ENCODE measurements at regions not wholly inside any gene's neighbourhood (a gene's known extent, or its start where the extent isn't known, plus 50 kb on each side); places are given as distances from the start of the nearest gene placed in this dataset.

DNA sequence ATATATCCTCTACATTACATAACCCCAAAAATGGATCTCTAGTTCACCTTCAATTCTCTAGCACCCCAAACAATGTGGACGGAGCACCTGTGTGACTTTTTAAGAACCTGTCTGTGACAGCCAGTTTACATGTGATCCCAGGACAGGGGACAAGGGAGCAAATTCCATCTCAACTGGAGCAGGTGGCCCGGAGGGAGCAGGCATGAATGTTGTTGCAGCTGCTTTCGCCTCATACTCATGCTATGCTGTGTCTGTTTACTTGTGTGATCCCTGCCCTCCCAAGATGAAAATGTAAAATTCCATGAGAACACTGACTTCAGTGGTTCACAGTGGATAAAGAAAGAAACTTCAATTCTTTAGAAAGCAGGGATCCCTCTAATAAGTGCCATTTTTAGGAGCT is 600.3 kb downstream of the CDH26 start:
- no peak for DNase-seq (ENCODE audit: low read depth in 2 of 2, low spot score in 1 of 2)

DNA sequence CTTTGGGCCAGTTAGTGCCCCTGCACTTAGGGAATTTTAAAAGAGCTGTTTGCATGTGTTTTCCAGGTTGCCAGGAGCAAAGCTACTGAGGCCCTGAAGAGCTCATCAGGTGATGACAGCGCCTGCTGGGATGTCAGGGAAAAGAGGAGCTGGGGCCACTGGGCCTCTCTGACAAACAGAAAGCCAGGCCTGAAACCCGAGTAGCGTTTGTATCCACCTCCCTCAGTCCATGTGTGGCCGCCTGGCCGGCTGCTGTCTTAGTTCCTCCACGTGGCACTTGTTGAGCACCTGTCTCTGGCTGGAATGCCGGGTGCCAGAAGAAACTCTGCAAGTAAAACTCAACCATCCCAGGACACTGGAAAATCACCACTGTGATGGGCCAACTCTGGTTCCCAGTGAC is 601.2 kb downstream of the CDH26 start:
- DNase-seq (ENCODE audit: low read depth in 2 of 2, low spot score in 1 of 2): no peak

- no peak for DNase-seq (ENCODE audit: low read depth in 2 of 2, low spot score in 1 of 2)
Measured at GRCh38 chr20:60561052-60561451, 602.8 kb downstream of the CDH26 start.

- no peak for DNase-seq (ENCODE audit: low read depth in 2 of 2, low spot score in 1 of 2)
Measured at GRCh38 chr20:60565083-60565482, 606.9 kb downstream of the CDH26 start.

GRCh38 chr20:60565551-60565950 is 607.3 kb downstream of the CDH26 start:
- DNase-seq (ENCODE audit: low read depth in 2 of 2, low spot score in 1 of 2): no peak

DNA sequence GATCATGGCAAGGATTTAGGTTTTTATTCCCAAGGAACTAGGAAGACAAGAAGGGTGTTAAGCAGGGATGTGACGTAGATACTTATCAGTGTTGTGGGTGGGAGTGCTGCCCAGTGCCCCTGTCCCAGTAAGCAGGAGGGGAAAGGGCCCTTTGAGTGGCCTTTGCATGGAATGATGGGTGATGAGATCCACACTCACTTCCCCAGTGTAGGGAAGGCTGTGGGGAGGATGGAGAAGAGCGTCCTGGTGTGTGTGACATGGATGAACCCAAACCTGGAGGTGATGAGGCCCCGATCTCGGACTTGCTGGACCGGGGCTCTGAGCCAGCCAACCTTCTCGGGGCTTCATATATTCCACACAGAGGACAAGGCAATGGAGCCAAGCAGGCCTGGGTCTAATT is 610.9 kb downstream of the CDH26 start:
- no peak for DNase-seq (ENCODE audit: low read depth in 2 of 2, low spot score in 1 of 2)

- DNase-seq (ENCODE audit: low read depth in 2 of 2, low spot score in 1 of 2): no peak
Measured at GRCh38 chr20:60570481-60571277, 612.5 kb downstream of the CDH26 start.

- DNase-seq (ENCODE audit: low read depth in 2 of 2, low spot score in 1 of 2): no peak
Measured at GRCh38 chr20:60573003-60573680, 614.9 kb downstream of the CDH26 start.

- no peak for DNase-seq (ENCODE audit: low read depth in 2 of 2, low spot score in 1 of 2)
Measured at GRCh38 chr20:60576236-60576635, 618.0 kb downstream of the CDH26 start.

GRCh38 chr20:60579941-60580515 is 621.8 kb downstream of the CDH26 start:
- DNase-seq (ENCODE audit: low read depth in 2 of 2, low spot score in 1 of 2): no peak

DNA sequence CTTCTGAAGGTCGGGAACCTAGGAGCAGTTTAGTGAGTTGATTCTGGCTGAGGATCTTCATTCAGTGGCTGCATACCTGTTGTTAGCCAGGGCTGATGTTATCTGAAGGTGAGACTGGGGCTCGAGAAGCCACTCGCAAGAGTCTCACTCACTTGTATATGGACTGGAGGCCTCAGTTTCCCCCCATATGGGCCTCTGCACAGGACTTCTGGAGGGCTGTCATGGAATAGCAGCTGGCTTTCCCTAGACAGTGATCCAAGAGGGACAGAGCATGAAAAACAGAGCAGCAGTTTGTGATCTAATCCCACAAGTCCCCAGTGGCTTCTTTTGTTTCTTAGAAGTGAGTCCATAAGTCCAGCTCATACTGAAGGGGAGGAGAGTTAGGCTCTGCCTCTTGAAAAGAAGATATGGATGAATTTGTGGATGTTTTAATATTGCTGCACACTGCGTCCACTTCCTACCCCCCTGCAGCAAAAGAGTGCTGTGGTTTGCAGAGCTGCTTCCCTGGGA is 623.4 kb downstream of the CDH26 start:
- no peak for DNase-seq (ENCODE audit: low read depth in 2 of 2, low spot score in 1 of 2)

- no peak for DNase-seq (ENCODE audit: low read depth in 2 of 2, low spot score in 1 of 2)
Measured at GRCh38 chr20:60583741-60584140, 625.5 kb downstream of the CDH26 start.

DNA sequence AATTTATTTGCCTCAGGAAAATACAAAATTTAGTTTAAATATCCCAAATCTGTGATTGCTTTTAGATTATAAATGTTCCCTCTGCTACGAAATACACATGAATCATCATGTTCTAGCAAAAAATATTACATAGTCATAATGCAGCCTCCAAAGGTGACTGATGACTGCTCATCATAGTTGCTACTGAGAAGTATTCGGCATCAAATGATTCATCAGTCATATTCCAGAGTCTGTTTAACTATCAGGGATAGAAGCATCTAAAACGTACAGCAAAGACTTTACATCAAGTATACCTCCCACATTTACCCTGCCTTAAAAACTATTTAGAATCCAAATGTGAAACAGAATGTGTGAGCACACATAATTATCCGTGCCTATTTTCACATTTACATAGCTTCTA is 626.0 kb downstream of the CDH26 start:
- DNase-seq (ENCODE audit: low read depth in 2 of 2, low spot score in 1 of 2): no peak

DNA sequence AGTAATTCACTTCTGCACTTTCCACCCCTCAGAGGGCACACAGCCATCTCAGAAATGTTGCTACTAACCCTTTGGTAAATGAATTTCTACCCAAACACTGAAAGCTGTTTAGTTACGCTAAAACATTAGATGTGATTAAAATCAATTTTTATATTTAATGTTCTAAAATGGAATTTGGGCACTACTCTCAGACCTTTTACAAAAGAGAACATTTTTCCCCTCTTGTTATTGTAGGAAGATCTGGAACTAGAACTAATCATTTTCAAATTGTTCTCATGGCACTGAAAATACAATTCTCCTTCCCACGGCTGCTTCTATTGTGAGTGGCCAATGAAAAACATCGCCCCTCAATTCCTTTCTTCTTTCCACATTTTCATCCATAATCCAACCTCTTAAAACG is 627.4 kb downstream of the CDH26 start:
- no peak for DNase-seq (ENCODE audit: low read depth in 2 of 2, low spot score in 1 of 2)

DNA sequence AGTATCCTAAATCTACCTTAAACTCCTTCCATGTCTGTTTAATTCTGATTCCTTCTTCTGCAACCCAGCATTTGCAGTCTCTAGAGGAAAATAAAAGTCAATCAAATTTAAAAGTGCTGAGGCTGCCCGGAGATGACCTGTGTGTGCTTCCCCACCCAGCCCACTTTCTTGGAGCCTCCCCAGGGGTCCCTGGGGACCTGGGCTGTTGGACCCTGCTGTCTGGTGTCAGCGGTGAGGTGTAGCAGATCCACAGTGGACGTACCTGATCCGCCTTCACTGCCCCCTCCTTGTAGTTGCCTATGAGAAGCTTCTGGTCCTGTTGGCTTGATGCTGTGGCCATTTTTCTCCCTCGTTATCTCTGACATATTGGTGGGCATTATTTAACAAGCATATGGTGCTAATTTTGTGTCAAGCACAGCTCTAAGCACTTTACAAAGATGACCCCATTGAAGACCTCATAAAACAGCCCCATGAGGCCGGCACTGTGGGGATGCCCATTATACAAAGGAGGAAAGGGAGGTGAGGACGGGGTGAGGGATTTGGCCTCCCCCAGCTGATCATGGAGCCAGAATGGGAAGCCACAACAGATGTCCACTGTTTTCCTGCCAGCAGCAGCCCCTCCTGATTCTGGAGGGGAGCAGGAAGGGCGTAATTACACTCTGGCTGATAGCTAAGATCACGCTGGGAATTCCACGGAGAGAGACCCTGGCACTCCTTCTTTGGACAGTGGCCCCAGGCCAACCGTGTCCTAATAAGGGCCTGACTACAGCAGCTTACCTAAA is 628.2 kb downstream of the CDH26 start:
- DNase-seq (ENCODE audit: low read depth in 2 of 2, low spot score in 1 of 2): no peak

GRCh38 chr20:60587986-60588385 is 629.8 kb downstream of the CDH26 start:
- no peak for DNase-seq (ENCODE audit: low read depth in 2 of 2, low spot score in 1 of 2)

GRCh38 chr20:60589623-60590022 is 631.4 kb downstream of the CDH26 start:
- no peak for DNase-seq (ENCODE audit: low read depth in 2 of 2, low spot score in 1 of 2)

GRCh38 chr20:60591172-60591799 is 633.1 kb downstream of the CDH26 start:
- DNase-seq (ENCODE audit: low read depth in 2 of 2, low spot score in 1 of 2): no peak

- DNase-seq (ENCODE audit: low read depth in 2 of 2, low spot score in 1 of 2): no peak
Measured at GRCh38 chr20:60598528-60598927, 640.3 kb downstream of the CDH26 start.

DNA sequence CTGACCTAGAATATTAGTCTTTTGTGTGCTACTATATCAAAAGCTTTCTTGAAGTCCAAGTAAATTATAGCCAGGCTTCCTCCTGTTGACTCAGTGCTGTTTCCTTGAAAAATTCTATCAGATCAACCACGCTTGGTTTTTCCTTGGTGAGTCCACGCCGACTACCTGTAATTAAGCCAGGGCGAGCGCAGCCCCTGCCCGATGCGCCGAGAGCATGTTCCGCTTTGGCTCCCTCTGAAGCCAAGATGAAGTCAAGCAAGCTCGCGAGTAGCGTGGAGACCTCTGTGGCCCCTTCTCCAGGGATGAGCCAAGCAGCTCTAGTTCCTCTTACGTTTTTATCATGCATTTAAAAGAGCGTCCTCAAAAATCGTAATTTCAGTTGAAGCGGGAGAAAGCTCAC is 641.2 kb downstream of the CDH26 start:
- no peak for DNase-seq (ENCODE audit: low read depth in 2 of 2, low spot score in 1 of 2)

GRCh38 chr20:60600036-60600435 is 641.8 kb downstream of the CDH26 start:
- DNase-seq (ENCODE audit: low read depth in 2 of 2, low spot score in 1 of 2): no peak
